SU-DHL-6 (cell line): ENCODE measurements at regions not wholly inside any gene's neighbourhood (a gene's known extent, or its start where the extent isn't known, plus 50 kb on each side); places are given as distances from the start of the nearest gene placed in this dataset.

Experiments used
- H2AFZ ChIP-seq: fragments of 200-600 bp; sonication (generic); 2 replicates; pipeline ENCODE4 v1.6.1; 2014; ENCODE audit warnings: low read depth, mild to moderate bottlenecking, moderate library complexity, mixed read lengths, antibody characterized with exemption, low read length; ENCODE audit not compliant: severe bottlenecking
- H3F3A ChIP-seq: fragments of 200-600 bp; shearing (Covaris generic); 2 replicates; pipeline ENCODE4 v1.6.0; 2016; ENCODE audit warnings: antibody characterized with exemption, mild to moderate bottlenecking; ENCODE audit not compliant: insufficient read depth
- H3K27ac ChIP-seq: fragments of 200-600 bp; sonication (generic); 2 replicates; pipeline ENCODE4 v1.5.1; 2016; ENCODE audit warnings: low read depth, mild to moderate bottlenecking, low read length, moderate library complexity, mixed read lengths
- H3K27me3 ChIP-seq: fragments of 200-600 bp; sonication (generic), shearing (Covaris generic); 2 replicates; pipeline ENCODE4 v1.6.0; 2014; ENCODE audit warnings: mild to moderate bottlenecking, low read length
- H3K36me3 ChIP-seq: fragments of 200-600 bp; sonication (generic); 2 replicates; pipeline ENCODE4 v1.6.1; 2014; ENCODE audit warnings: mild to moderate bottlenecking, low read length, mixed read lengths
- H3K4me2 ChIP-seq: fragments of 300-600, 200-600 bp; shearing (Covaris generic), sonication (generic); 2 replicates; pipeline ENCODE4 v1.6.0; 2014; ENCODE audit warnings: low read length, low read depth, mild to moderate bottlenecking; ENCODE audit not compliant: poor library complexity, severe bottlenecking
- H3K4me3 ChIP-seq: fragments of 200-600 bp; sonication (generic); 2 replicates; pipeline ENCODE4 v1.5.1; 2014; ENCODE audit warnings: antibody characterized with exemption, low read length, mild to moderate bottlenecking, mixed read lengths; ENCODE audit not compliant: insufficient read depth, poor library complexity, severe bottlenecking
- H3K79me2 ChIP-seq: fragments of 200-600 bp; sonication (generic); 2 replicates; pipeline ENCODE4 v1.6.1; 2014; ENCODE audit warnings: mild to moderate bottlenecking, low read length, moderate library complexity; ENCODE audit not compliant: insufficient read depth
- H3K9ac ChIP-seq: fragments of 200-600 bp; sonication (generic); 2 replicates; pipeline ENCODE4 v1.7.0; 2014; ENCODE audit warnings: mild to moderate bottlenecking, low read length
- H3K9me2 ChIP-seq: fragments of 200-600 bp; sonication (generic); replicated peaks from 2 replicates; pipeline ENCODE4 v1.6.1; 2014; ENCODE audit warnings: low read length; ENCODE audit not compliant: insufficient read depth
- H3K9me3 ChIP-seq: fragments of 200-600 bp; sonication (generic); 2 replicates; pipeline ENCODE4 v1.6.1; 2014; ENCODE audit warnings: low read length, mixed read lengths; ENCODE audit not compliant: insufficient read depth
- H4K20me1 ChIP-seq: fragments of 200-600 bp; sonication (generic); 2 replicates; pipeline ENCODE4 v1.6.1; 2014; ENCODE audit warnings: low read depth, mild to moderate bottlenecking, antibody characterized with exemption, low read length, moderate library complexity, mixed read lengths
- CTCF ChIP-seq: fragments of 200-600 bp; sonication (generic); IDR thresholded peaks from one replicate; pipeline ENCODE4 v1.5.1; 2017; ENCODE audit warnings: antibody characterized with exemption, mild to moderate bottlenecking, low read length, moderate library complexity; ENCODE audit not compliant: insufficient read depth, poor library complexity, severe bottlenecking
- EZH2phosphoT487 ChIP-seq: fragments of 200-600 bp; sonication (generic), shearing (Covaris generic); conservative IDR thresholded peaks from 2 replicates; pipeline ENCODE4 v1.6.1; 2018; ENCODE audit warnings: mild to moderate bottlenecking, antibody characterized with exemption, low read length, moderate library complexity, mixed read lengths

GRCh38 chr13:44196196-44196751 lies 177.3 kb upstream of the SERP2 start:
- no peak overlapping the region for H3K27ac ChIP-seq
- H3K4me2 ChIP-seq: no peak overlapping the region

GRCh38 chr13:44197791-44198770 lies 175.5 kb upstream of the SERP2 start:
- no peak for TF ChIP-seq CTCF
- TF ChIP-seq EZH2phosphoT487: no peak
- no peak overlapping the region for H3K4me2 ChIP-seq

More at GRCh38 chr13:44196196-44196751, 177.3 kb upstream of the SERP2 start:
- Histone ChIP-seq H3K9me3 (no peaks in the 10 kb centered on the region), H3K27me3 (no peaks in the 10 kb centered on the region), H3K4me3 (no peak overlapping the region), H3K9ac (no peak overlapping the region), H3K9me2 (no peaks in the 10 kb centered on the region), H3K36me3 (no peaks in the 10 kb centered on the region), H4K20me1 (no peaks in the 10 kb centered on the region), H3K79me2 (no peaks in the 10 kb centered on the region), H2AFZ (no peak overlapping the region), H3F3A (no peaks in the 10 kb centered on the region)
- TF ChIP-seq EZH2phosphoT487 (no peak), CTCF (no peak)

DNA sequence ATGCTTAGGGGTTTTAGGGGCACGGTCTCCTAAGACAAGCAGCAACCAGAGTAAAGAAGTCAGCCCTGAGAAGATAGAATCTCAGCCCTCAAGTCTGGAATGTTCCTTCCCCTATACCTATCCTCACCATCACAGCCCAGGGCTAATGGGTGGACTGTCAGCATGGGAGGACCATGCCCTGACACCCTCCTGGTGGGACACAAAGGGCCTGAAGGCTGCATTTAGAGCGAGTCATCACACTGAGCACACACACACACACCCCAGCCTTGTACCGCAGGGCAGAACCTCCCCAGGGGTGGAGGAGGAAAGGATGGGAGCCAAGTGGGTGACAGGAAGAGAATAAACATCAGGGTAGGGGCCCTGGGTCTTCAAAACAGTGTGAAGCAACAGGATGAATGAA lies 174.8 kb upstream of the SERP2 start:
- H3K4me3 ChIP-seq: no peak overlapping the region
- H3F3A ChIP-seq: no peaks in the 10 kb centered on the region
- no peaks in the 10 kb centered on the region for H3K9me3 ChIP-seq
- no peaks in the 10 kb centered on the region for H3K36me3 ChIP-seq
- H3K9ac ChIP-seq: no peak overlapping the region
- H3K79me2 ChIP-seq: no peaks in the 10 kb centered on the region
- no peak overlapping the region for H3K27ac ChIP-seq
- no peaks in the 10 kb centered on the region for H3K9me2 ChIP-seq
- no peaks in the 10 kb centered on the region for H4K20me1 ChIP-seq
- no peak overlapping the region for H2AFZ ChIP-seq
- H3K27me3 ChIP-seq: no peaks in the 10 kb centered on the region
- TF ChIP-seq EZH2phosphoT487: no peak
- TF ChIP-seq CTCF: no peak
- H3K4me2 ChIP-seq: no peak overlapping the region

More at GRCh38 chr13:44197791-44198770, 175.5 kb upstream of the SERP2 start:
- H2AFZ ChIP-seq: no peak overlapping the region
- no peaks in the 10 kb centered on the region for H3K9me2 ChIP-seq
- H3K79me2 ChIP-seq: no peaks in the 10 kb centered on the region
- no peaks in the 10 kb centered on the region for H3K27me3 ChIP-seq
- no peaks in the 10 kb centered on the region for H3K9me3 ChIP-seq
- no peaks in the 10 kb centered on the region for H3F3A ChIP-seq
- no peaks in the 10 kb centered on the region for H3K36me3 ChIP-seq
- H3K4me3 ChIP-seq: no peak overlapping the region
- no peak overlapping the region for H3K9ac ChIP-seq
- no peak overlapping the region for H3K27ac ChIP-seq
- H4K20me1 ChIP-seq: no peaks in the 10 kb centered on the region
